ENCODE measurements at regions not wholly inside any gene's neighbourhood (a gene's known extent, or its start where the extent isn't known, plus 50 kb on each side); places are given as distances from the start of the nearest gene placed in this dataset.

GRCh38 chr18:45482286-45482685, 133.0 kb upstream of the SLC14A2 start:
- no peak for DNase-seq (ENCODE audit: low read depth, low spot score)

GRCh38 chr18:45487581-45487980, 127.7 kb upstream of the SLC14A2 start:
- DNase-seq (ENCODE audit: low read depth, low spot score): no peak

DNA sequence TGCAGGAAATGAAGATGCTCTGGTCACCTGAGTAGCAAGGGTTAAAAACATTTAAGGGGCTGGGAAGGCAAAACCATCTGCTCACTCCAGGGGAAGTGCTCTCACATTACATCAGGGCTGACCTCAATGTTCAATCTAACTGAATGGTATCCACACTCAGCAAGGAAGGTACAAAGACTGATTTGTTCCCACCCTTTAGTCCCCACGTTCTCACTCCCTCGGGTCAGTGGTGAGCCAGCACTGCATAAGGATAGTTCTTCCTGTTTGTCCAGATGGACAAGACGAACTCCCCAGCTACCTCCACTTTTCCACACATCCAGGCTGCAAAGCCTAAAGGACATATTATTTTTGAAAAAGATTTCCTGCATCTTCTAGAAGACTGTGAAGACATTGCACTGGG, 126.6 kb upstream of the SLC14A2 start:
- DNase-seq (ENCODE audit: low read depth, low spot score): no peak

GRCh38 chr18:45493830-45494229, 121.4 kb upstream of the SLC14A2 start:
- no peak for DNase-seq (ENCODE audit: low read depth, low spot score)

GRCh38 chr18:45494811-45495210, 120.5 kb upstream of the SLC14A2 start:
- DNase-seq (ENCODE audit: low read depth, low spot score): no peak

GRCh38 chr18:45496741-45497140, 118.5 kb upstream of the SLC14A2 start:
- DNase-seq (ENCODE audit: low read depth, low spot score): no peak

DNA sequence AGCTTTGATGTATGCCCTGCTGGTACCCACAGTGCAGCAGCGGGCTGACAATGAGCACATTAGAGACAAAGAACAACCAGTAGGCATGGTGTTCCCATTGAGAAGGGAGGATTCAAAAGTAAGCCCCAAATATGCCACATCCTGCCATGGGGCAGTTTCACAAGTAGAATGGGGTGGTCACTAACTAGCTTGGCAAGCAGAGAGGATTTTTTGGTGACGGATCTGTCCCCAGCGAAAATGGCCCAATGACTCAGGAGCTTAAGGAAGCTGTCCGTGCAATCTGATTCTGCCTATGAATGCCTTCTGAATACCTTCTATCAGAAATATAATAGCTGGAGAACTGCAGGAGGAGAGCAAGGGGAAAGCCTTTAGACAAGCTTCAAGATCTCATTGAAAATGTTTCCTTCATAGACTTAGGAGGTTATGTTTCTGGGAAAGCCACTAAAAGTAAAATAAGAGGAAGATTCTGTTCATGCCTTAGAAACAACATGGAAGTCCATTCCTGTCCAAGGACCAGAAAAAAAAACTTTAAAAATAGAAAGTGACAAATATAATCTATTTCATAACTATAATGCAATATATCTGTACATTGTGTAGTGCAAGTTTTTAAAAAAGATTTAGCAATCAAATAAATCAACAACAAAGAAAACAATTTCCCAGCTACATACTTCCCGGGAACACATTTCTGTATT, 117.5 kb upstream of the SLC14A2 start:
- DNase-seq (ENCODE audit: low read depth, low spot score): no peak

DNA sequence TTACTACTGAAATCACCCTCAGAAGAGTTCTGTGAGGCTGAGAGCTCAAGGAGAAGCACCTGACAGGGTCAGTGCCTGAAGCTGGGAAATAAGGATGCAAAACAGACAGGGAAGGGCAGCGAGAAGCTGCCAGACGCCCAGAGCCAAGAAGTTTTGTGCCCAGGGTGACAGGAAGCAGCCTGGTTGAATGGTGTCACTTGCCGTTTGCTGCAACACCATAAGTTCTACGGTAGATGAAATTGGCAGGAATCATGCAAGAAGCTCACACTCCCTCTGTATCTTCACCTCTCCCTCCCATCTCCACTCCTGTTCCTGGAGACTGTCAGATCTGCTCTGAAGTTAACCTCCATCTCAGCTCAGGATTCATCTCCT, 117.0 kb upstream of the SLC14A2 start:
- DNase-seq (ENCODE audit: low read depth, low spot score): no peak

DNA sequence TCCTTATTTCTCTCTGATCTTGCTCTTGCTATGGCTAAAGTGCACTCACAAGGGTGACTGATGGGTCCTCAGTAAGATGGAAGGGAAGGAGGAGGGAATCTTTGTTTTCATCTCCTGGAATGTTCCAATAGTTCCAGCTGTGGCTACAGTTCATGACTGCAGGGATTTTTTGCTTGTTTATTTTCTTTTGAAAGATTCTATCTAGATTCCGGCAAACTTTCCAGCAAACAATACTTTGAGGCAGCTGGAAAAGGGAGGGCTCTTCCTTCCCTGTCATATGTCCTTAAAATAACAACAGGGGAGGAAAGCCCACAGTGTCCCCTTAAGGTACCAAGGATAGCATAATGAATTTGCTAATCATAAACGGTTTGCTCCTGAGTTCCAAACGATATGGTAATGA, 111.3 kb upstream of the SLC14A2 start:
- DNase-seq (ENCODE audit: low read depth, low spot score): no peak

DNA sequence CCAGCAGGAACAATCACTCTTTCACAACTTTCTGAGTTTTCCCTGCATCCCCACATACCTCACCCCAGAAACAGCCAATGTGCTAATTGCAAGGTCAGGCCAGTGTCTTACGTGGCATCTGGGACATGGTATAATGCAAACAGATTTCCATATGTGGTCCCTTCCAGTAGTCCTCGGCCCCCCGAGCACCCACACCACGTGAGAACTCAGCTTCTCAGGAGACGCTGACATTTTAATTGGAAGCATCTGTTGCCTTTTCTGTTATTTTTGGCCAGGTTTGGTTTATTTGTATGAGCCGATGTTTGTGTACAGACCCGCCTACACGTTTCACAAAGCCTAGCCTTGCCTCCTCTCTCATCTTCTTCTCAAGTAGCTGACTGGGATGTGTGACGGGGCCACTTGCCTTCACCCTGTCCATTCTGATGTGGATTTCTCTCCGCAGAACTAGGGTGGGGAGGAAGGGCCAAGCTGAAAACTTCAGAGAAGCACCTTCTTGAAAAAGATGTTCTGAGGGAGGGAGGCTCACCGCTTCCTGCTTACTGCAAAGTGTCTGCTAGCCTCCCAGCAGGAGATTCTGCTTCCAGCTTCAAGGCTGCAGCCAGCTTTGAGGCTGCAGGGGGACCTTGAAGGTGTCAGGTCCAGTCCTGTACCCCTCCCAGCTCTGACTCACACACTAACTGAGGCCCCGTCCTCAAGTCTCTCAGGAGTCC, 109.6 kb upstream of the SLC14A2 start:
- DNase-seq (ENCODE audit: low read depth, low spot score): no peak

GRCh38 chr18:45506951-45507350, 108.3 kb upstream of the SLC14A2 start:
- DNase-seq (ENCODE audit: low read depth, low spot score): no peak

DNA sequence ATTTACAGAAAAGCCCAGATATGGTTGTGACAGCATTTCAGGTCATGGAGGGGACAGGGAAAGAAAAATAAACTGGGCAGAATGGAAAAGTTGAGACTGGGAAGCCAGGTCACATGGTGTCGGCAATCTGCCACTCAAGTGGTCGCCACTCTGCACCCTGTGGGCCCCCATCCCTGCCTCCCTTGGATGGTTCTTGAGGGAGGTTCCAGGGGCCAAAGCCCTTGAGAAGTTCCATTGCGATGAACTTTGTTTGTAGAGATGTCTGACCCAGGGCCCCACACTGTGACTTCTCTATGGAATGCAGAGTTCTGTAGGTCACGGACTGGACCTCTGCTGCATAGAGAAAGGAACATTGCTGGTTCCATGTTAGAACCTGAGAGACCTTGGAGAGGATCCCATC, 105.7 kb upstream of the SLC14A2 start:
- no peak for DNase-seq (ENCODE audit: low read depth, low spot score)

DNA sequence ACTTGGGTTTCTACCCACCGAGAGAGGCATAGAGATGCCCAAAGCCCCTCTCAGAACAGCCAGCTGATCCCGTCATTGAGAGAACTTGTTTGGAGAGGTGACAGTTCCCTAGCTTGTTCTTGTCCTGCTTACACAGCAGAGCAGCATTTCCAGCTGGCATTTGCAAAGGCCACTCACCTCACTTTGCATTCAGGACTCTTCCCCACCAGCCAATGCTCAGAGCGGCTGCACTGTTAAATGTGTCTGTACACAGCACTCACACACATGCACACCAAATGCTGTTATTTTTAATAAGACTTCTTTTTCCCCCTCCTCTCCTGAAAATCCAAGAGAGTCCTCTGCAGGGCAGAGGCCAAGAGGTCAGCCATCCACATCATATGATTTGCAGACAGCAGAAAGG, 104.6 kb upstream of the SLC14A2 start:
- no peak for DNase-seq (ENCODE audit: low read depth, low spot score)

DNA sequence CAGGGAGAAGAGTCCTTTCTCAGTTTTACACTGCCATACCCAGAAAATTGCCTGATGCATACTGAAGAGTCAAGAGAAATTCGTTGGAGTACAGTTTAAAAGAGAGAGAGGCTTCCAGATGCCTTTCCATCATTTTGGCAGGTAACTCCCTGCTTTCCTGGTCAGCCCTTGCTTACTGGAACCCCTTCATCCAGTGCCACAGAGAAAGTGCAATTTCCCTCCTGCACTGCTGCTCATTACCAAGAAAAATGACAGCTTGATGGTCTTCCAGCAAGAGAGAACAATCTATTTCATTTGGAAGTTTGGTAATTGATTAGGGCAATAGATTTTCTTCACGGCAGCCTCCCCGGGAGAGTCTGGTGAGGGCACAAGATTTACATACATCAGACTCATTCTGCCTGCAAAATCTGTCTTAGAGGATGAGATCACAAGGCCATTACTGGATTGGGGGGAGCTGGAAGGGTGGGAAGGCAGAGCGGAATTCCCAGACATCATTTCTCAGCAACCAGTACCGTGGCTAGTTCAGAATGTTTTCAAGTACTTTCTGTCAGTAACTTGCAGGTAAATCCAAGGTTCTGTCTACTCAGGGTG, 102.8 kb upstream of the SLC14A2 start:
- no peak for DNase-seq (ENCODE audit: low read depth, low spot score)

GRCh38 chr18:45517181-45517741, 98.0 kb upstream of the SLC14A2 start:
- DNase-seq (ENCODE audit: low read depth, low spot score): no peak

- no peak for DNase-seq (ENCODE audit: low read depth, low spot score)
Observed at GRCh38 chr18:45518311-45519155, 96.7 kb upstream of the SLC14A2 start.

GRCh38 chr18:45519411-45520280, 95.6 kb upstream of the SLC14A2 start:
- DNase-seq (ENCODE audit: low read depth, low spot score): no peak

DNA sequence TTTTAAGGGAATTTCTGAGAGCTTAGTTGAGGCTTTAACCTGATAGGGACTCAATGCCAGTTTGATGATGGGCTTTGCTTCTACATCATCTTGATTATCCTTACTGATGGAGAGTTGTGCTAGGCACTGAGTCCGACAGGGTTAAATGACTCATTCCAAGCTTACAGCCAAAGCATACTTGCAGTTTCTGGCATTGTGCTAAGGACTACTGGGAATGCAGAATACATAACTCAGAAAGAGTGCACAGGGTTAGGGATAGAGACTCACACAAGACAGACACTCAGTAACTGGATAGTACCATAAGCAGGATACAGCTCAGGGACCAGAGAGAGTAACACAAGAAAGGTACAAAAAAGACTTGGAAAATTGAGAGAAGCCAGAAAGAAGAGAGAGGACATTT, 94.1 kb upstream of the SLC14A2 start:
- no peak for DNase-seq (ENCODE audit: low read depth, low spot score)

DNA sequence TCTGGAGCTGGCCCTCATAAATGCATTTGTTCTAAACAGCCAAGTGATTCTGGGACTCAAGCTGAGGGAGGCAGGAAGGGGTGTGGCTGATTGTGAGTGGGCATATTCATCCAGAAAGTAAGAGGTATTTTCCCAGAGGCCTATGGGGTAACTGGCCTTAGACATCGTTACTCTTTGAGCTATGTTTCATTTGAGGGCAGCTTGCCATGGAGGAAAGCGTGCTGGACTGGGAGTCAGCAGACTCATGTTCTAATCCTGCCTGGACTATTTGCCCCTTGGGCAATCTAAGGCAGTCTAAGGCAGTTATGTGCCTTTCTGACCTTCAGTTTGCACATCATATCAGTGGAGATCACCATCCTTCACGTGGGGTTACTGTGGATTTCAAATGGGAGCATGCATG, 93.5 kb upstream of the SLC14A2 start:
- DNase-seq (ENCODE audit: low read depth, low spot score): no peak

DNA sequence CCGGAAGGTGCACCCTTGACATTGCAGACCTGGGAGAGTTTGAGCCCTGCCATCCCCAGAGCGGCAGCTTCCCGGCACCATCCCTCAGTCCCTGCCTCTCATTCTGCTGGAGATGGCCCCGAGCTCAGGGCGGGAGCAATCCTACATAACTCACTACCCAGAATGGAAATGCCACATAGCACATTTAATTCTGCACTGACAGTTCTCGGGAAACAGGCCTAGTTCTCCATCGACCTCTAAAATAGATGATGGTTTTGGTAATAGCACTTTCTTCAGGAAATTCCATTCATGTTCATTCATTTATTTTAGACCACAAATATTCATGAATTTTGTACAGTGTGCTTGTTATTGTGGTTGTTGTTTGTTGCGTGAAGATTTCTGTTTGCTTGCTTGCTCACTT, 92.9 kb upstream of the SLC14A2 start:
- no peak for DNase-seq (ENCODE audit: low read depth, low spot score)

GRCh38 chr18:45525301-45525700, 90.0 kb upstream of the SLC14A2 start:
- no peak for DNase-seq (ENCODE audit: low read depth, low spot score)
